GM19452 (cell line): ENCODE measurements at regions not wholly inside any gene's neighbourhood (a gene's known extent, or its start where the extent isn't known, plus 50 kb on each side); places are given as distances from the start of the nearest gene placed in this dataset.

Experiments
- ATAC-seq: cut with Tn5 transposase; IDR thresholded peaks from one replicate; pipeline ENCODE4 v1.9.1; 2021; ENCODE audit not compliant: unreplicated experiment

GRCh38 chr10:131841131-131841660, 59.6 kb upstream of the PPP2R2D start:
- no peak for ATAC-seq

GRCh38 chr10:131841661-131842139, 59.1 kb upstream of the PPP2R2D start:
- ATAC-seq = no peak

GRCh38 chr10:131842351-131843088, 58.3 kb upstream of the PPP2R2D start:
- no peak for ATAC-seq

- no peak for ATAC-seq
Observed at GRCh38 chr10:131843089-131843595, 57.7 kb upstream of the PPP2R2D start.

- ATAC-seq = no peak
Observed at GRCh38 chr10:131843881-131844284, 56.9 kb upstream of the PPP2R2D start.

DNA sequence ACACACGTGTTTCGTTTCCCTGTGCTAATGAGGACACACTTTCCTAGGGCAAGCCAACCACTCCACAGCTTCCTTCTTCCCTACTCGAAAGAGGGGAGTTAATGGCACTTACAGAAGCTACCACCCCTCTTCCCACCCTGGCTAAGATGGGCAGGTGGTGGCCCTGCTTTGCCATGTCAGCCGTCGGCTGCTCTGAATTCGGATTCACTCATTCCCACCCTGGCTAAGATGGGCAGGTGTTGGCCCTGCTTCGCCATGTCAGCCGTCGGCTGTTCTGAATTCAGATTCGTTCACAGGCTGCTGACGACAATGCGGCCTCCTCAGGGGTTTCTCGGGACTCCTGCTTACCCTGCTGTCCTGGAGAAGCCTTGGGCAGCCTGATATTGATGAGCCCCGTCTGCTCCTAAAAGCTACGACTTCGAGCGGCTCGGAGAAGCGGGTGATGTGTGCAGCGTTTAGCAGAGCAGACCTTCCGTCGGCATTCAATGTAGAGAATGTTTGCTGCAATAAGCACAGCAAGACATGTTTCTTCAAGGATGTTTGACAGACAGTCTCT, 56.2 kb upstream of the PPP2R2D start:
- no peak for ATAC-seq

- no peak for ATAC-seq
Observed at GRCh38 chr10:131845505-131846239, 55.1 kb upstream of the PPP2R2D start.

DNA sequence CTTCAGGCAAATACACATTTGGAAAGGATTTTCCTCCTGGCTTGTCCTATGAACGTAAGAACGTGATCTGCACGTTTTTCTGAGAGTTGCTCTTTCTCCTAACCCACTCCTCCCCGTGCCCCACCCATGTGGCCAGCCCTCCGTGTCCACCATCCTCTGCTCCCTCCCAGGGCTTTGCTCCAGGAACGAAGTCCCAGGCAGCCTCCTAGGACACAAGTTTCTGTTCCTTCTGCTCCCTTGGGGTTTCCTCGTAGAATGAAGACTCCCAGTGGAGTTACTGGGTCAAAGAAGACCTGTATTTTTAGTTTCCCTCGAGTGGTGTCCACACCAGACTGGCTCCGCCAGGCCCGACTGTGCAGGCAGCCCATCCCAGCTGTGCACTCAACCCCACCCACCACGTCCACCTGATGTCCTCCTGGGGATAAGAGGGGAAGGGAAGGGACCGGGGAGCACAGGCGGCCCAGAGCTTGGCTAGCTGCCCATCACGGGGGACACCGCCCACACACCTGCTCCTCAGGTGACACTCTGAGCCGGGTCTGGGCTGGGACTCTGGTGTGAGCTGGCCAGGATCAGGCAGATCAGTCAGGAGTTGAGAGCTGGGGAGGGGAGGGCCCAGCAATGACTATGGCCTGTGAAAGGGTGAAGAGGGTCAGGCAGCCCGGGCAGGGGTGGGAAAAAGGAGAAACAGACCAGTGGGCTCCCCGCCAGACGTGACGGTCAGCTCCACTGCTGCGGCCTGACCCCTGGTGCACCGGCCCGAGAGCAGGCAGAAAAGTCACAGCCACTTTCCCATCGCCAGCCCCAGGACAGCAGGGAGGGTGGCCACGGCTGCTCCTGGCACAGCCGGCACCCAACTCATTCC, 54.3 kb upstream of the PPP2R2D start:
- no peak for ATAC-seq

GRCh38 chr10:131847241-131847783, 53.5 kb upstream of the PPP2R2D start:
- no peak for ATAC-seq

DNA sequence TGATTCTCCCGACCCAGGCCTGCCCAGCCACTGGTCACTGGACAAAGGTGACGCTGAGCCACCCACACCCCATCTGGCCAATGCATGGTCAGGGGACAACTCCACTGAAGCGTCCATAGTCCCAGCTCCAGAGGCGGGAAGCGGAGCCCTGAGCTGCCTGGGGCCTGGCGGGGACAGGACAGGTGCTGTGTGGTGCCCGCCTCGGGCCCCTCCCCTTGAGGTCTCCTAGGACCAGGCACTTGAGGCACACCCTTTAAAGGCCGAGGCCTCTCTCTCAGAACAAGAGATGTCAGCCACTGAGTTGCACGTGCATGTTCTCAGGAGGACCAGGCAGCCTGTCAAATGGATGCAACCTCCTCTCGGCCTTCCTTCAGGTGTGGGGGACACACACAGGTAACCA, 52.5 kb upstream of the PPP2R2D start:
- no peak for ATAC-seq

DNA sequence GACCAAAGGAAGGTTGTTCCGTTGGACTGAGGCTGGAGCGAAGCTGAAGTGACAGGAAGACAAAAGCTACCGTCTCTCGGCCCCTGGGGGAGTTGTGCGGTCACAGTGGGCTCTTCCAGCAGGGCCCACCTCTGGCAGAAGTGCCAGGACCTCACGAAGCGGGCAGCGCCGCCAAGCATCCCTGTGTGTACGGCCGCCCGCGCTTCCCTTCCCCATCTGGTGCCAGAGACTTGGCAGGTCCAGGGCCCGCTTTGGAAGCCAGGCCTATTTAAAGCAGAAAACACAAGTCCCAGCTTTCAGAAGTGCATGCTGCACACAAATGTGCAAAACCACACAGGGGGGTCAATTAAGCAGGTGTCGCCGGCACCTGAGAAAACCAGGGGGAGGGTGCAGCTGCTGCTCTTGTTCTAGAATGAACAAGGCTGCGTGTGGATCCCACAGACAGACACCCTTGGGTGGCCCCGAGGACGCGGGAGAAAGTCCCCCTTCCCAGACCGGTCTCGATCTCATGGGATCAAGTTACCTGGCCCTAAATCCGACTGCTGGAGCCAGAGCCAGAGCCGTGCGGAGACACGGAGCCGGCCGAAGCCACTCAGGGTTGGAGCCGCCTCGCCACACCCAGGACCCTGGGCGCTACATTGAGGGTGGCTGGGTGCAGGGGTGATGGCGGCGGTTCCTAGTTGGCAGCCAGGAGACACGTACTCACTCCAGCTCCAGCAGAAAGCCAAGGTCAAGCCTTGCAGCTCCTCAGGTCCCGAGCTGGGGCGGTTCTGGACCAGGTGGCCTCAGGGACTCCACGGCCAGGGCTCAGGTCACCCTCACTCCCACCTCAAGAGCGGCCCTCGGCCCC, 51.8 kb upstream of the PPP2R2D start:
- ATAC-seq = no peak

DNA sequence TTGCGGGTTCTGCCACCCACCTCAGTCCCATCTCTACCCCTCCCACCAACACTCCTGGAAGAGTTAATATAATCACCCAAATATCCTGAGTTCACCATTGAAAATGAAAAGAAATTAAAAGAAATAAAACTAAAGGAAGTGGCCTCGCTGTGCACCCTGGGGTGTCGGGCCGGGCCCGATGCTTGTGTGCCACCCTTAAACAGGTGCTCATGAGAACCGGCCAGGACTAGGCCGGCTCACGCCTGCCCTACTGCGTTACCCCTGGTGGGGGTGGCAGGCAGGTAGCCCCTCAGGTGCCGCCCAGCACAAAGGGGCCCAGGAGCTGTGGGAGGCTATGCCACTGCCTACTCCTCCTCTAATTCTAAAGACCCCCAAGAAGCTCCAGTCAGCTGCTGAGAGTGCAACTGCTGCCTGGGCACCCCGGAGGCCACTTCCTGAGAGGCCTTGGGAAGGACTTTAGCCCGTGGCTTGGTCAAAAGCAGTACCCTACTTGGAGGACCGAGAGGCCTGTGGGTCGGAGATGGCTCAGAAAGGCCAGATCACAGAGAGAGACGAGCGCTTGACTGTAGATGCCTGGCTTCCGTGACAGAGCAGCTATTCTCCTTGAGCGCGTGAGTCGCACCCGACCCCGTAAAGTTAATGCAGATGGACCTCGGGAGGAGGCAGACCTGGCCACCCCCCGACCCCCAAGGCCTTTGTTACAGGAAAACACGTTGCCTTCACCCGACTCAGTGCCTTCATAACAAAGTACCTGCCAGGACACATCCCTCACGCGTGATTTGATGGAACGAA, 51.0 kb upstream of the PPP2R2D start:
- no peak for ATAC-seq

DNA sequence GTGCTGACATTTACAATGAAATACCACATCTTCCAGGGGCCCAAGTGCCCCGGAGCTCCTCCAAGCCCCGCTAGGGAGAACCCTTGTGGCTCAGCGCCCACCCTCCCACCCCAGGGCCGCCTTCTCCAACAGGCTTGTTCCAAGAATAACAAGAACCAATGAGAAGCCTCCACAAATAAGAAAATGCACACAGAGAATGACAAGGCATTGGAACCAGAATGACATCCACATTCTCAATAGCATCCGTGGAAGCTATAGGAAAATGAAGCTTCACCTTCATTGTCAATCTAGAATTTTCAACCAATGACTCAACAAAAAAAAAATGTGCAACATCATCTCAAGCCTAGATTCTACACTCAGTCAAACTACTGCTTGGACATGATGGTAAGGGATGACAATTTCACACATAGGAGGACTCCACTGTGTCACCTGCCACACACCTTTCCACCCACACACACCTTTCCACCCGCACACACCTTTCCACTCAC, 50.4 kb upstream of the PPP2R2D start:
- ATAC-seq = no peak
